Glomerular endothelial cell (primary cell): ENCODE measurements at regions not wholly inside any gene's neighbourhood (a gene's known extent, or its start where the extent isn't known, plus 50 kb on each side); places are given as distances from the start of the nearest gene placed in this dataset.
"Not testable (repeated sequence)": the region's sequence is repeated elsewhere in the genome, so short reads cannot be mapped to it uniquely, and the experiment has no call there.

Source experiments
- DNase-seq: peaks from one replicate; pipeline ENCODE4 v3.0.0-alpha.2; 2011; ENCODE audit warnings: low read depth, low spot score; ENCODE audit errors: extremely low read depth

GRCh38 chr6:156256161-156256560, 521.0 kb upstream of the ARID1B start:
- no peak for DNase-seq

GRCh38 chr6:156254240-156254639, 522.9 kb upstream of the ARID1B start:
- no peak for DNase-seq

DNA sequence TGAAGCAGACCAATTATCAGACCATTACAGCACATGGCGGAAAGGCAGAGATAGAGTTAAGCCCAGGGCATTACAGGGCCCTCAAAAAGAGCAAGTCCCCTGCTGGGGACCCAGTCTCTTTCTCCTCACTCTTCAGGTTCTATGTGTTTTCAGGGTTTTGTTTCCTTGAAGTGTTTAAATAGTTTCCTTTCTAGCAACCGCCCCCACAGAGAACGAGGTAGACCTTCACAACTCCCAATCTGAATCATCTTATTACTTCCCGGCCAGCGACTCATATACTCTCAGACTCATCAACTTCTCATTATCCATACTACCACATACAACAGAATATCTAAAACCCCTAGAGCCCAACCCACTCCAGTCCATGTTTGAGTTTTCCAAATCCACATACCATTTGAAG, 526.6 kb upstream of the ARID1B start:
- no peak for DNase-seq

- no peak for DNase-seq
Observed at GRCh38 chr6:156242206-156242605, 535.0 kb upstream of the ARID1B start.

DNA sequence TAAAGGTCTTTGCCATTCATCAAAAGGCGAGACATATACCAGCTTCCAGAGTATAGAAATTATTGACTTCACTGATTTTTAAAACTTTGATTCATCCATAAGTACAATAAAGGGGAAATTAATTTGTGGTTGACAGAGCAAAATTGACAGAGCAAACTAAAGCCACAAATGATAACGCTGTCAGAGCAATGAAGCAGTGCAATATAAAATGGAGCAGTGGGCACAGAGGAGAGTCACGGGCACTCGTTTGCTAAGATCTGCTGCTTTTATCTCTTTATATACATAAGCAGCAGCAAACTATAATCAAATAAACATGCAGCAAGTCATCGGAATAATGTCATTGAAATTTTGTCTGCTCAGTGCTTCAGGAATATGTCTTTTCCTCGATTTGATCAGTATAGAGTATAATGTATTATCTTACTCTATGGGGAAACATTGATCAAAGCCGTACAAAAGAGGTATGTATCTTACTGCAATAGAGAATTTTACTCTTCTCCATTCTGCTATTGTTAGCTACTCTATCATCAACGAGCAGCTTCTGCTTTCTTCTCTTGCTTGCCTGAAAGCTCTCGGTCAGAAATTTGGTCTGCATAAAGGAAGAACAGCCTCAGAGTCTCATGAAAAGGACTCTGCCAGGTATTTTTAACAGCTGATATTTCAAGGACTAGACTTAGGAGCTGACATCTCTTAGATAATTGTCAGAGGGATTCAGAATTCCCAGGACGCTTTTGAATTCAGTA, 546.0 kb upstream of the ARID1B start:
- DNase-seq = no peak

- no peak for DNase-seq
Observed at GRCh38 chr6:156219973-156220372, 557.2 kb upstream of the ARID1B start.

DNA sequence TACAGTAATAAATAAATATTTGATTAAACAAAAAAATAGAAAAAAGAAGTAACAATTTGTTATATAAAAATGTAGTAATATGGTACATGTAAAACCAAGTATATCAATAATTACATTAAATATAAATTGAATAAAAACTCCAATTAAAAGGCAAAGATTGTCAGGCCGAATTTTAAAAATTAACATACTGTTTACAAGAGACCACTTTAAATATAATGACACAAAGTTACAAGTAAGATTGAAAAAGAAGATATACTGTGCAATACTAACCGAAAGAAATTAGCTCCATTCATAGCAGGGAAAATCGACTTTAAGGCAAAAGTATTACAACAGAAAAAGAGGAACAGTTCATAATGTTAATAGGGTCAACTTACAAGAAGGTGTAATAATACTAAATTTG, 571.5 kb upstream of the ARID1B start:
- no peak for DNase-seq

DNA sequence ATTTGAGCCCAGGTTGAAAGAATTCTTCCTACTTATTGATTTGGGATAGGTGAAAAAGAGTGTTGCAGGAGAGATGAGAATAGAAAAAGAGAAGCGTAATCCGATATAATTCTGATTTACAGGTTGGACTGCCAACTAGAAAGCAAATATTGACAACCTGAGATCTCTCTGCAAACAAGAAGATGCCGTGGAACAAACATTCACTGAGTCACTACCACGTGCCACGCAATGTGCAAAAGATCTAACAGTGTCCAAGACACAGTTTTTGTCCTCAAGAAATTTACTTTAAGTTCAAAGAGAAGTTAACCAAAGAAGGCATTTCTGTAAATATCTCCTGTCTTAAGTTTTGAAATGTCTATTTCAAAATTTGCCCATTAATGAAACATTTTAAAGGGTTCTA, 578.0 kb upstream of the ARID1B start:
- no peak for DNase-seq

DNA sequence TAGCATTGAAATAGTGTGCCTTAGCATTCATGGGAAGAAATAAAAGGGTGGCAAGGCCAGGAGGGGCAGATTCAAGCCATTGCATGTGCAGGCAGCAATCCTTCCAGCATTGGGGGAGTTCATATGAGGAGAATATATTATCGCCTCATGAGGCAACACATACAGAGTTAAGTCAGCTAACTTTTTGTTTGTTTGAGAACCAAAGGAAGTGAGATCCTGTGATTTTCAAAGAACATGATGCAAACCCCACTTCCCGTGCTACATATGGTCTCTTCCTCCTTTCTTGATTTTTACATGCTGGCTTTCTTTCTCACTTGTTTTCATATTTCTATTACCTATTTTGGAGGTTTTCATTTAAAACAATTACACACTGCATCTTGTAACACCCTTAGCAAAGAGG, 579.7 kb upstream of the ARID1B start:
- DNase-seq = no peak

GRCh38 chr6:156194981-156195380, 582.2 kb upstream of the ARID1B start:
- DNase-seq = no peak

DNA sequence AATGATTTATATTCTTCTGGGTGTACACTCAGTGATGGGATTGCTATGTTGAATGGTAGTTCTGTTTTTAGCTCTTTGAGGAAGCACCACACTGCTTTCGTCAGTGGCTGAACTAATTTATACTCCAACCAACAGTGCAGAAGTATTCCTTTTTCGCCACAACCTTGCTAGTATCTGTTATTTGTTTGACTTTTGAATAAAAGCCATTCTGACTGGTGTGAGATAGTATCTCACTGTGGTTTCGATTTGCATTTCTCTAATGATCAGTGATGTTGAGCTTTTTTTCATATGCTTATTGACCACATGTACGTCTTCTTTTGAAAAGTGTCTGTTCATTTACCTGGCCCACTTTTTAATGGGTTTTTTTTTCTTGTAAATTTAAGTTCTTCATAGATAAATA, 583.8 kb upstream of the ARID1B start:
- no peak for DNase-seq

- no peak for DNase-seq
Observed at GRCh38 chr6:156191895-156192294, 585.3 kb upstream of the ARID1B start.

DNA sequence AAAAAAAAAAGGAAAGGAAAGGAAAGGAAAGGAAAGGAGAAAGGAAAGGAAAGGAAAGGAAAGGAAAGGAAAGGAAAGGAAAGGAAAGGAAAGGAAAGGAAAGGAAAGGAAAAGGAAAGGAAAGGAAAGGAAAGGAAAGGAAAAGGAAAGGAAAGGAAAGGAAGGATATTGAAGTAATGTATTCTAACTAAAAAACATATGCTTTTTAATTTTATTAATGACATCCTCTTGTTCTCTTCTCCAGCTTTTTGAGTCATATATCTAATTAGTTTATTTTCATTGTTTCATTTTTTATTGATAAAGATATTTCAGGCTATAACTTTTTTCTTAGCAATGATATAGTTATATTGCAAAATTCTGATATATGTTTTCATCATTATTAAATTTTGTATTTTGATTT, 585.8 kb upstream of the ARID1B start:
- not testable (repeated sequence) for DNase-seq

DNA sequence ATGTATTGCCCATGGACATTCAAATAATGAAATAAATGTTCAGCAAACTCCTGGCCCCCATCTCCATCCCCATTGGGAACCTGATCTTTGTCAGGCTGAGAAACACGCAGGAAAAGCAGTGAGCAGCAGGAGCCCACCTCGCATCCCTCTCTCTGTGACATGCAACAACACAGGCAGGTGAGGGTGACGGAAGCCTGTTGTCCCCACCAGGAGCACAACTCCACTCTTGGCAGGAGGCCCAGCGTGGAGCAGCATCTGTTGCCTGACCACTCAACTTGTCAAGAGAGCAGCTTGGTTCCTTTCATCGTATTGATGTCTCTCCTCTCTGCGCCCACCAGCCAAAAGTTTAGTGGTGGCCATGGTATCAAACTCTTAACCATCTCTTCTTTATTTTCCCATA, 586.9 kb upstream of the ARID1B start:
- no peak for DNase-seq

DNA sequence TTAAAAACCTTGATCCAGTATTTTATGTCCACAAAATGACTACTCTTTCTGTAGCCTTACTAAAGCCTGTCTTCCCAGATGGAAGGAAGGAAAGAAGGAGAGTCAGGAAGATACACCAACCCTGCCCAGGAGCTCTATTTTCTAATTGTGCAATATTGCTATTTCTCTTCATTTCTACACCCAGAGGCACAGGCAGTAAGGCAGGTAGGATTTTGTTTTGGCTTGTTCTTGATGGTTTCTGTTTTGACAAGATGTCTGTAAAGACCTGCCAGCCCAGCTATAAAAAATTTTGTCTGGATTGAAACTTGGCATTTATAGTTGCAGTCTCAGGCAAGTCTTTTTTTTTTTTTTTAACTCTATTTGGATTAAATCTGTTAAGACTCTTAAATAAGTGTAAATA, 587.5 kb upstream of the ARID1B start:
- no peak for DNase-seq

GRCh38 chr6:156189195-156189594, 588.0 kb upstream of the ARID1B start:
- no peak for DNase-seq

- DNase-seq = no peak
Observed at GRCh38 chr6:156185113-156185512, 592.1 kb upstream of the ARID1B start.

DNA sequence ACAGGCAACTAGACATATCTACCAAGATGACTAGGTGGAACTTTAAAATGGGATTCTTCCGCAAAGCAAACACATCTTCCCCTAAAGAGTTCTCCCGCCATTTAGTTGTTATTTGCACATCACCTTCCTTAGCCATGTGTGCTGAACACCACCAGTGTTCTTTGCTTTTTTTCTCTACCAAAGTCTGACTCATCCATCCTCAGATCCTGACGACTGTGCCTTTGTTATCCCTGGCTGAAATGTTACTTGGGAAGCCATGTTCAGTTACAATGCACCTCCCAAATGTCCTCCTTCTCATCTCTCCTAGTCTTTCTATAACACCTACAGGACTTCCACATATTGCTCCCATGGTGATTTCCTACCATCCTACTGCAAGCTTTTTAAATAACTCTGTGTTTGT, 593.5 kb upstream of the ARID1B start:
- no peak for DNase-seq

GRCh38 chr6:156182356-156182755, 594.8 kb upstream of the ARID1B start:
- no peak for DNase-seq

- DNase-seq = no peak
Observed at GRCh38 chr6:156181506-156181905, 595.7 kb upstream of the ARID1B start.

DNA sequence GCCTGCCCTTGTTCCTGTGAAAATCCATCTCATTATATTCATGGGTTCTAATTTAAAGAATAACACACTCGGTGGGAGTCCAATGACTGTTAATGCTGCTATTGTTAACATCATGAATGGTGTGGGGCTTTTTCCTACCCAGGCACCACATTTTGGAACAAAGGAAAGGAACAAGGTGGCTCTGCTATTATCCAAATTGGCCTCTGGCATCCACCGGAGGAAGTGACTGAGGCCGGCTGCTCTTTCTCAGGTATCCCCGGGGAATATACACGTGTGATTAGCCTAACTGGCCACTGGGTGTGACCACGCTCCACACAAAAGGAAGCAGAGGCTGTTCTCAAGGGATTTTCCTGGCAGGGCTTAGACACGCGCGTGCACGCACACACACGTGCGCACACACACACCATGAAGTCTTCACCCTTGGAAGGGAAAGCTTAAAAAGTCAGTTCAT, 601.2 kb upstream of the ARID1B start:
- no peak for DNase-seq

DNA sequence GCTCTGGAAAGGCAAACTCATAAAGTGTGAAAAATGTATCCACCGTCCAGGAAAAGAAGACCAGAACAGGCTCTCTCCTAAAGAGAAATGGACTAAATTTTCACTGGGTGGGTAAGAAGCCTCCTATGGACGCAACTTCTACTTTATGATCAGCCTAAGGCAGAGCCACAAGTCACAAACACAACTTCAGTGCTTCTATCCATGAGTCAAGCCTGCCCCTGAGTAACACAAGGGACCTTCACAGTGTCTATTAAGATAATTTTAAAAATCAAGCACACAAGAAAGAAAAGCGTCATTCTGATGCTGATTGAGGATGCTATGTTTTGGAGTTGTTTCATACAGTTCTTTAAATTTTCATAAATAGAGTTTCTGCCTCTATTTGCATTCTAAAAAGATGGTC, 601.7 kb upstream of the ARID1B start:
- no peak for DNase-seq
